ENCODE measurements at regions not wholly inside any gene's neighbourhood (a gene's known extent, or its start where the extent isn't known, plus 50 kb on each side); places are given as distances from the start of the nearest gene placed in this dataset.
"Not testable (repeated sequence)": the region's sequence is repeated elsewhere in the genome, so short reads cannot be mapped to it uniquely, and the experiment has no call there.

GRCh38 chr5:9774472-9775079 lies 144.4 kb upstream of the TAS2R1 start:
- Mint-ChIP-seq H3K4me3 (no peak overlapping the region), H3K4me1 (ENCODE audit: low read depth) (no peaks in the 10 kb centered on the region), H3K9me3 (peaks cover 0 to 5% of the 10 kb centered on the region in 2 donors), H3K27me3 (ENCODE audit: low read depth) (no peaks in the 10 kb centered on the region), H3K27ac (no peak overlapping the region), H3K36me3 (ENCODE audit: insufficient read depth in 2 of 2) (no peaks in the 10 kb centered on the region)
- ATAC-seq (replicated peaks in 1 of 2) (no peak), DNase-seq (no peak)

GRCh38 chr5:9771079-9771478 lies 140.9 kb upstream of the TAS2R1 start:
- no peak for ATAC-seq (replicated peaks in 1 of 2)
- Mint-ChIP-seq H3K27me3 (ENCODE audit: low read depth) (no peaks in the 10 kb centered on the region), H3K4me3 (no peak overlapping the region), H3K9me3 (peaks cover 6 to 13% of the 10 kb centered on the region in 2 donors), H3K4me1 (ENCODE audit: low read depth) (no peaks in the 10 kb centered on the region), H3K36me3 (ENCODE audit: insufficient read depth in 2 of 2) (peaks cover 0 to 2% of the 10 kb centered on the region in 2 donors), H3K27ac (no peak overlapping the region)
- DNase-seq, result no peak

- Mint-ChIP-seq H3K9me3 (peaks cover 6 to 13% of the 10 kb centered on the region in 2 donors), H3K27me3 (ENCODE audit: low read depth) (no peaks in the 10 kb centered on the region), H3K4me1 (ENCODE audit: low read depth) (no peaks in the 10 kb centered on the region), H3K27ac (no peak overlapping the region), H3K4me3 (no peak overlapping the region), H3K36me3 (ENCODE audit: insufficient read depth in 2 of 2) (peaks cover 0 to 2% of the 10 kb centered on the region in 2 donors)
- ATAC-seq (replicated peaks in 1 of 2), result no peak
- DNase-seq, result no peak
Observed at GRCh38 chr5:9766581-9766980, 136.4 kb upstream of the TAS2R1 start.

- no peaks in the 10 kb centered on the region for H3K27me3 Mint-ChIP-seq (ENCODE audit: low read depth)
- H3K4me1 Mint-ChIP-seq (ENCODE audit: low read depth), result no peaks in the 10 kb centered on the region
- no peak for ATAC-seq (replicated peaks in 1 of 2)
- H3K27ac Mint-ChIP-seq, result no peak overlapping the region
- no peak overlapping the region for H3K4me3 Mint-ChIP-seq
- peaks cover 6 to 12% of the 10 kb centered on the region in 2 donors for H3K9me3 Mint-ChIP-seq
- DNase-seq, result no peak
- peaks cover 0 to 2% of the 10 kb centered on the region in 2 donors for H3K36me3 Mint-ChIP-seq (ENCODE audit: insufficient read depth in 2 of 2)
Observed at GRCh38 chr5:9765419-9766140, 135.4 kb upstream of the TAS2R1 start.

- H3K9me3 Mint-ChIP-seq, result peaks cover 2 to 4% of the 10 kb centered on the region in 2 donors
- H3K4me1 Mint-ChIP-seq (ENCODE audit: low read depth), result no peaks in the 10 kb centered on the region
- H3K27me3 Mint-ChIP-seq (ENCODE audit: low read depth), result no peaks in the 10 kb centered on the region
- ATAC-seq (replicated peaks in 1 of 2) (no peak), DNase-seq (no peak)
- H3K27ac Mint-ChIP-seq, result no peak overlapping the region
- no peaks in the 10 kb centered on the region for H3K36me3 Mint-ChIP-seq (ENCODE audit: insufficient read depth in 2 of 2)
- H3K4me3 Mint-ChIP-seq, result no peak overlapping the region
Observed at GRCh38 chr5:9761706-9762105, 131.6 kb upstream of the TAS2R1 start.

- not testable (repeated sequence) for H3K4me1 Mint-ChIP-seq (ENCODE audit: low read depth); ATAC-seq (replicated peaks in 1 of 2); H3K36me3 Mint-ChIP-seq (ENCODE audit: insufficient read depth in 2 of 2); DNase-seq; H3K27me3 Mint-ChIP-seq (ENCODE audit: low read depth); H3K4me3 Mint-ChIP-seq; H3K9me3 Mint-ChIP-seq; H3K27ac Mint-ChIP-seq
Observed at GRCh38 chr5:9752670-9753069, 122.5 kb upstream of the TAS2R1 start.

- H3K27ac Mint-ChIP-seq, result no peak overlapping the region
- DNase-seq, result no peak
- no peak overlapping the region for H3K4me3 Mint-ChIP-seq
- no peaks in the 10 kb centered on the region for H3K27me3 Mint-ChIP-seq (ENCODE audit: low read depth)
- ATAC-seq (replicated peaks in 1 of 2), result no peak
- peaks cover 2 to 9% of the 10 kb centered on the region in 2 donors for H3K9me3 Mint-ChIP-seq
- H3K36me3 Mint-ChIP-seq (ENCODE audit: insufficient read depth in 2 of 2), result no peaks in the 10 kb centered on the region
- H3K4me1 Mint-ChIP-seq (ENCODE audit: low read depth), result no peaks in the 10 kb centered on the region
Observed at GRCh38 chr5:9743507-9743906, 113.4 kb upstream of the TAS2R1 start.

- peaks cover 2 to 9% of the 10 kb centered on the region in 2 donors for H3K9me3 Mint-ChIP-seq
- DNase-seq, result no peak
- H3K36me3 Mint-ChIP-seq (ENCODE audit: insufficient read depth in 2 of 2), result no peaks in the 10 kb centered on the region
- ATAC-seq (replicated peaks in 1 of 2), result no peak
- no peaks in the 10 kb centered on the region for H3K4me1 Mint-ChIP-seq (ENCODE audit: low read depth)
- no peak overlapping the region for H3K4me3 Mint-ChIP-seq
- H3K27me3 Mint-ChIP-seq (ENCODE audit: low read depth), result no peaks in the 10 kb centered on the region
- no peak overlapping the region for H3K27ac Mint-ChIP-seq
Observed at GRCh38 chr5:9742848-9743247, 112.7 kb upstream of the TAS2R1 start.

GRCh38 chr5:9739135-9739534 lies 109.0 kb upstream of the TAS2R1 start:
- Mint-ChIP-seq H3K27me3 (ENCODE audit: low read depth) (no peaks in the 10 kb centered on the region), H3K4me3 (no peak overlapping the region), H3K9me3 (peaks cover 0 to 1% of the 10 kb centered on the region in 2 donors), H3K36me3 (ENCODE audit: insufficient read depth in 2 of 2) (no peaks in the 10 kb centered on the region), H3K27ac (no peak overlapping the region), H3K4me1 (ENCODE audit: low read depth) (no peaks in the 10 kb centered on the region)
- ATAC-seq (replicated peaks in 1 of 2) (no peak), DNase-seq (no peak)

DNA sequence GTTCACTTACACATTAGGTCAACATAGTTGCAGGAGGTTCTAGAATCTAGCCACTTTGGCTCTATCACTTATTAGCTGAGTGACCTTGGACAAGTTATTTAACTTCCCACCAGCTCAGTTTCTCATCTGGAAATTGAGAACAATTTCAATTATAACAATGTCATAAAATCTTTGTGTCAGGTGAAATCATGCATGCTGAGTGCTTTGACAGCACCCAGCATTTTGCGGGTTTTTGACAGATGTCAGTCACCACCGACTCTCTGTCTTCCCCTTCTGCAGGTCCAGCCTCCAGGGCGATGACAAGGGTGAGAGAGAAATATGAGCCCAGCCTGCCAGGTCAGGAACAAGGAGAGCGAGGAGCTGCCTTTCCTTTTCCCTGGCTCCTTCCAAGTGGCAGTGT lies 107.1 kb upstream of the TAS2R1 start:
- no peak overlapping the region for H3K4me3 Mint-ChIP-seq
- peaks cover 0 to 1% of the 10 kb centered on the region in 2 donors for H3K9me3 Mint-ChIP-seq
- no peak for ATAC-seq (replicated peaks in 1 of 2)
- H3K27me3 Mint-ChIP-seq (ENCODE audit: low read depth), result no peaks in the 10 kb centered on the region
- DNase-seq, result no peak
- H3K4me1 Mint-ChIP-seq (ENCODE audit: low read depth), result no peaks in the 10 kb centered on the region
- no peak overlapping the region for H3K27ac Mint-ChIP-seq
- H3K36me3 Mint-ChIP-seq (ENCODE audit: insufficient read depth in 2 of 2), result no peaks in the 10 kb centered on the region

GRCh38 chr5:9733486-9733885 lies 103.3 kb upstream of the TAS2R1 start:
- Mint-ChIP-seq H3K27ac (no peak overlapping the region), H3K4me1 (ENCODE audit: low read depth) (no peaks in the 10 kb centered on the region), H3K36me3 (ENCODE audit: insufficient read depth in 2 of 2) (no peaks in the 10 kb centered on the region), H3K9me3 (peaks cover 3 to 9% of the 10 kb centered on the region in 2 donors), H3K27me3 (ENCODE audit: low read depth) (no peaks in the 10 kb centered on the region), H3K4me3 (no peak overlapping the region)
- ATAC-seq (replicated peaks in 1 of 2), result no peak
- DNase-seq, result no peak

DNA sequence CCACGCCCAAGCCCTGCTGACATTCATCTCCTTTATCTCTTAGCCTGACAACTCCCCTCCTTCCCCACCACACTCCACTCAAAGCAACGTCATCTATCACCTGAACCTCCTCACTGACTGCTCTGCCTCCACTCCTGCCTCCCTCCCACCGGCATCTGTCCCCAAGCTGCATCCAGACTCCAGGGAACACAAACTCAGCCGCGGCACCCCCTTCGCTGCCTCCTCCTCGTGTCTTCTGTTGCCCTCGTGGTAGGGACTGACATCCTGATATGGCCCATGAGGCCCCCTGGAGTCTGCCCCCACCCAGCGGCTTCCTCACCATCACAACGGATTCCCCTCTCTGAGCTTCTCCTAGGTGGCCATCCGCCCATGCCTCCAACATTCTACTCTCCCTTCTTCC lies 101.0 kb upstream of the TAS2R1 start:
- H3K36me3 Mint-ChIP-seq (ENCODE audit: insufficient read depth in 2 of 2), result no peaks in the 10 kb centered on the region
- ATAC-seq (replicated peaks in 1 of 2) (no peak), DNase-seq (no peak)
- no peak overlapping the region for H3K4me3 Mint-ChIP-seq
- H3K9me3 Mint-ChIP-seq, result peaks cover 3 to 17% of the 10 kb centered on the region in 2 donors
- H3K4me1 Mint-ChIP-seq (ENCODE audit: low read depth), result no peaks in the 10 kb centered on the region
- H3K27ac Mint-ChIP-seq, result no peak overlapping the region
- H3K27me3 Mint-ChIP-seq (ENCODE audit: low read depth), result no peaks in the 10 kb centered on the region

GRCh38 chr5:9728261-9728660 lies 98.1 kb upstream of the TAS2R1 start:
- no peak overlapping the region for H3K4me3 Mint-ChIP-seq
- no peaks in the 10 kb centered on the region for H3K27me3 Mint-ChIP-seq (ENCODE audit: low read depth)

GRCh38 chr5:9726931-9727330 lies 96.8 kb upstream of the TAS2R1 start:
- Mint-ChIP-seq H3K27ac (no peak overlapping the region), H3K36me3 (ENCODE audit: insufficient read depth in 2 of 2) (no peaks in the 10 kb centered on the region), H3K4me3 (no peak overlapping the region), H3K27me3 (ENCODE audit: low read depth) (no peaks in the 10 kb centered on the region), H3K9me3 (peaks cover 3 to 15% of the 10 kb centered on the region in 2 donors), H3K4me1 (ENCODE audit: low read depth) (no peaks in the 10 kb centered on the region)
- DNase-seq (no peak), ATAC-seq (replicated peaks in 1 of 2) (no peak)

More at GRCh38 chr5:9728261-9728660, 98.1 kb upstream of the TAS2R1 start:
- ATAC-seq (replicated peaks in 1 of 2) (no peak), DNase-seq (no peak)
- Mint-ChIP-seq H3K27ac (no peak overlapping the region), H3K9me3 (peaks cover 3 to 16% of the 10 kb centered on the region in 2 donors), H3K4me1 (ENCODE audit: low read depth) (no peaks in the 10 kb centered on the region), H3K36me3 (ENCODE audit: insufficient read depth in 2 of 2) (no peaks in the 10 kb centered on the region)

Measured in activated T-cell treated with anti-CD3 and anti-CD28 coated beads, Interleukin-2, amount 50 U/mL, for 72 hours (primary cell).